ENCODE measurements at regions not wholly inside any gene's neighbourhood (a gene's known extent, or its start where the extent isn't known, plus 50 kb on each side); places are given as distances from the start of the nearest gene placed in this dataset.

GRCh38 chr2:36302911-36303310 lies 52.7 kb upstream of the CRIM1 start:
- no peak overlapping the region for H3K4me3 ChIP-seq
- H3K27ac ChIP-seq, result no peak overlapping the region
- no peak for DNase-seq (ENCODE audit: low spot score in 2 of 2)
- H3K36me3 ChIP-seq, result no peaks in the 10 kb centered on the region
- no peaks in the 10 kb centered on the region for H3K4me1 ChIP-seq
- H3K9me3 ChIP-seq, result no peaks in the 10 kb centered on the region
- H3K27me3 ChIP-seq, result no peaks in the 10 kb centered on the region
- WGBS, 2 donors, result 86 to 89% methylated on average over 4 of the region's 4 CpGs
- TF ChIP-seq CTCF (IDR thresholded peaks at IDR 0.05) (no peak), POLR2A (IDR thresholded peaks at IDR 0.05) (no peak), EP300 (IDR thresholded peaks at IDR 0.05) (no peak)

GRCh38 chr2:36301843-36302242 lies 53.7 kb upstream of the CRIM1 start:
- Histone ChIP-seq H3K4me3 (no peak overlapping the region), H3K9me3 (no peaks in the 10 kb centered on the region), H3K4me1 (no peaks in the 10 kb centered on the region), H3K27me3 (no peaks in the 10 kb centered on the region), H3K27ac (no peak overlapping the region), H3K36me3 (no peaks in the 10 kb centered on the region)
- DNase-seq (ENCODE audit: low spot score in 2 of 2), result no peak
- WGBS, 2 donors, result 86 to 95% methylated on average over 5 of the region's 5 CpGs
- TF ChIP-seq CTCF (IDR thresholded peaks at IDR 0.05), result no peak
- TF ChIP-seq EP300 (IDR thresholded peaks at IDR 0.05), result no peak
- no peak for TF ChIP-seq POLR2A (IDR thresholded peaks at IDR 0.05)

GRCh38 chr2:36300697-36301096 lies 54.9 kb upstream of the CRIM1 start:
- Histone ChIP-seq H3K9me3 (no peaks in the 10 kb centered on the region), H3K4me3 (no peak overlapping the region), H3K27me3 (no peaks in the 10 kb centered on the region), H3K36me3 (no peaks in the 10 kb centered on the region), H3K27ac (no peak overlapping the region), H3K4me1 (no peaks in the 10 kb centered on the region)
- no peak for DNase-seq (ENCODE audit: low spot score in 2 of 2)
- no peak for TF ChIP-seq CTCF (IDR thresholded peaks at IDR 0.05)
- TF ChIP-seq EP300 (IDR thresholded peaks at IDR 0.05), result no peak
- TF ChIP-seq POLR2A (IDR thresholded peaks at IDR 0.05), result no peak
- 89 to 90% methylated on average over 5 of the region's 5 CpGs for WGBS, 2 donors

- H3K27me3 ChIP-seq, result no peaks in the 10 kb centered on the region
- no peaks in the 10 kb centered on the region for H3K4me1 ChIP-seq
- no peaks in the 10 kb centered on the region for H3K36me3 ChIP-seq
- no peak for DNase-seq (ENCODE audit: low spot score in 2 of 2)
- no peaks in the 10 kb centered on the region for H3K9me3 ChIP-seq
- no peak overlapping the region for H3K4me3 ChIP-seq
- WGBS, 2 donors, result 56 to 68% methylated on average over 4 of the region's 4 CpGs
- TF ChIP-seq POLR2A (IDR thresholded peaks at IDR 0.05) (no peak), CTCF (IDR thresholded peaks at IDR 0.05) (no peak), EP300 (IDR thresholded peaks at IDR 0.05) (no peak)
- no peak overlapping the region for H3K27ac ChIP-seq
These were observed 58.8 kb upstream of the CRIM1 start for GRCh38 chr2:36296798-36297197.

GRCh38 chr2:36294316-36294721 lies 61.3 kb upstream of the CRIM1 start:
- no peaks in the 10 kb centered on the region for H3K36me3 ChIP-seq
- WGBS, 2 donors, result 79 to 82% methylated on average over 3 of the region's 3 CpGs
- H3K27me3 ChIP-seq, result no peaks in the 10 kb centered on the region
- TF ChIP-seq EP300 (IDR thresholded peaks at IDR 0.05), result no peak
- TF ChIP-seq CTCF (IDR thresholded peaks at IDR 0.05), result no peak
- TF ChIP-seq POLR2A (IDR thresholded peaks at IDR 0.05), result no peak
- H3K27ac ChIP-seq, result no peak overlapping the region
- DNase-seq (ENCODE audit: low spot score in 2 of 2), result no peak
- H3K9me3 ChIP-seq, result no peaks in the 10 kb centered on the region
- H3K4me1 ChIP-seq, result no peaks in the 10 kb centered on the region
- H3K4me3 ChIP-seq, result no peak overlapping the region

Data from tibial nerve (tissue), 4 donors.